ENCODE measurements at regions not wholly inside any gene's neighbourhood (a gene's known extent, or its start where the extent isn't known, plus 50 kb on each side); places are given as distances from the start of the nearest gene placed in this dataset.
"Not testable (repeated sequence)": the region's sequence is repeated elsewhere in the genome, so short reads cannot be mapped to it uniquely, and the experiment has no call there.

DNA sequence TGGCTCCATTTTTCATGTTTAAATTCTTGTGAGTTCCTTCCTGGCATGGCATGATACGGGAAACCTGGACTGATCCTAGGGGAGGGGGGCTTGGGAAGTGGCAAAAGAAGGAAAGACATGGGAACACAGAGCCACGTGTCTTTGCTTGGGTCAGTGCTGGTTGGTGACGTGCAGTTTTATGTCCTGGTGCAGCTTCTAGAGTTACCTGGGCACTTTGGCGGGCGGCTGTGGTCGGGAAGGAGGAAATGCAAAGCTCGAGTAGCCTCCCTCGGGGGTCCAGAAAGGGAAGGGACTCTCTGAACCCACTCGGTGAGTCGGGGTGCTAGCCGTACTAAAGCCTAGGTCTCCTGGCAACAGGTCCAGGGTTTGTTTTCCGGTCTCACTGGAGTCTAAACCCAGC is 94.6 kb downstream of the APOB start:
- DNase-seq = no peak

DNA sequence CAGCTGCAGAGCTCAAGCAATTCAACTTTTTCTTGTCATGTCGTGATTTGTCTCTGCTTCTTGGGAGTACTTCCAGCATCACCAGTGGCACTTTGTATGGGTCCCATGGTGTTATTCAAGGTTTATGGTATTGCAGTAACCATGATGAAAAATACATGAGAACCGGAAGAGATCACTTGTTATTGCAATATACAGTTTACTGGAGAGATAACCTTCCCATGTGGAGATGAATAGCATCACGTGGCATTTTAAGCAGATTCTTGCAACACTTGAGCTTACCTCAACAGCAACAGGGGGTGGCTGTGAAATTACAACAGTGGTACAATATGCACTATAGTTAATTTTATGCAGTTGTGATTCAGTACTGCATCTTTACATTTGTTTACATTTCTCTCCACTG is 97.4 kb downstream of the APOB start:
- no peak for DNase-seq

DNA sequence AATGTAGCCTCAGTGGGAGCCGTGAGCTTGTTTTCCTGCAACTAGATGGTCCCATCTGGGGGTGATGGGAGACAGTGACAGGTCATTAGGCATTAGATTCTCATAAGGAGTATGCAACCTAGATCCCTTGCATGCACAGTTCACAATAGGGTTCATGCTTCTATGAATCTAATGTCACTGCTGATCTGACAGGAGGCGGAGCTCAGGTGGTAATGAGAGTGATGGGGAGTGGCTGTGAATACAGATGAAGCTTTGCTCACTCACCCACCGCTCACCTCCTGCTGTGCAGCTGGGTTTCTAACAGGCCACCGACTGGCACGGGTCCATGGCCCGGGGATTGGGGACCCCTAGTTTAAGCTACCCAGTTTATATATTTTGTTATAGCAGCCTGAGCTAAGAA is 100.2 kb downstream of the APOB start:
- DNase-seq = not testable (repeated sequence)

DNA sequence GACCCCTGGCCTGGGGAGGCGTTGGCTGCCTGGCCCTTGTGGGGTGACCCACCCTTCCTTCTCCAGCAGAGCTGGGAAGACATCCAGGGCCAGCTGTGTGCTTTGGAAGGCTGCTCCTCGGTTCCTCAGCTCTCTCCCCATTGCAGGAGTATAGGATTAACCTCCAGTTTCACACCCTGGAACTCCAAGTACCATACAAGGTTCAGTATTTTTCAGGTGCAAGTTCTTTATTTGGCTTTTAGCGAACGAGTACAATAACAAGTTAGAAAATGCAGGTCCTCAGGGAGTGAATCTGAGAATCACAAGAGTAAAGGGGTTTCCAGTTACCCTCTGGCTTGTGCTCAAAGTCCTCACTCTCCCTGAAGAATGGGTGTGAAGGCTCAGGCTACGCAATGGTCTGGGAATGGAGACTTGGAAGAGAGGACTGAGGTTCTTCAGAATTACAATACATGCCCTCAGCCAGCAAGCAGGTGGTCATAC is 101.2 kb downstream of the APOB start:
- no peak for DNase-seq

DNA sequence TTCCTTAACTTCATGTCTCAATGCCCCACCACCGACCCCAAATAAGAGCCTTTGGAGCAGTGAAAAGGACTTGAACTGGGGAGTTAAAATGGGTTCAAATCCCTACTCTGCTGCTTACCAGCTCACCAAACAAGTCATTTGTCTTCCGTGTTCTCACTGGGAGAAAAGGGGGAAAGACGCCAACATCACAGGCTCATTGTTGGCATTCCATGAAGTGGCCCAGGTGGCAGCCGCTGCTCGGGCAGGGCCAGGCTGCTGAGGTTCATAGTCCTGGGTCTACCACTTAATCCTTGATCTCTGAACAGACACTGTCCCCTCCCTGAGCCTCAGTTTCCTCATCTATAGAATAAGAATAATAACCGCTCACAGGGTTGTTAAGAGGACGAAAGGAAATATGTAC is 103.0 kb downstream of the APOB start:
- DNase-seq = no peak

DNA sequence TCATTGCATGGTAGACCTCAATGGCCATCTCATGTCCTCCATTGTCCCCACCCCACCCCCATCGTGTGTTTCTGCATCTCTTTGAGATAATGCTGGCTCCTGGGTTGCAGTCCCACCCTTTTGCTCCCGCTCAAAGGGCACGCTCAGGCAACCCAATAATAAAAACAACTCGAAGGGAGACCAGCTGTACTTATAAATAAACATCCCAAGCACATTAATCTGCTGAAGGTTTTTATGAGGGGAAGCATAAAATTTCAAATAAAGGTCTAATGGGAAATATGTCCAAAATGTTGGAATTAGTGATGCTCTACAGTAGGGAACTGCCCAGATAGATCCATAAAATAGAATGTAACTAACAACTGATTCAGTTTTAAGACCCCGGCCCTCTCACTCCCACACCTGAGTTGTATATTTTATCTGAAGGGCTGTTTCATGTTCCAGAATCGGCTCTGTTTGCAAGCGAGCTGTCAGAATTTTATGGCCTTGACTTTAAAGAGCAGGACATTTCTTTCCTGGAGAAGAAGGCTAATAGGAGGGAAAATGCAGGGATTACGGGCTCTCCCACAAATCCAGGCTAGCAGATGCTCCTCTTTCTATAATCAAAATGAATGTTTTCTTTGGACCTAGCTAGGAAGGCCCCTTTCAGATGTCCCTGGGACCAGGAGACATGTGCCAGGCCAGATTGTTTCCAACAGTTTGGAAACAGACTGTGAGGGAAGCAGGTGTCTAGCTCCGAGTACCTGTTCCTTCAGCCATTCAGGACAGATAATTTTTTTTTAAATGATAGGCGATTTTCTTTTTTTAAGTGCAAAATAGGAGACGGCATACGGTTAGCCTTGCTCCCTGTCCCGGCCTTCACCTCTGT is 103.7 kb downstream of the APOB start:
- DNase-seq = no peak

DNA sequence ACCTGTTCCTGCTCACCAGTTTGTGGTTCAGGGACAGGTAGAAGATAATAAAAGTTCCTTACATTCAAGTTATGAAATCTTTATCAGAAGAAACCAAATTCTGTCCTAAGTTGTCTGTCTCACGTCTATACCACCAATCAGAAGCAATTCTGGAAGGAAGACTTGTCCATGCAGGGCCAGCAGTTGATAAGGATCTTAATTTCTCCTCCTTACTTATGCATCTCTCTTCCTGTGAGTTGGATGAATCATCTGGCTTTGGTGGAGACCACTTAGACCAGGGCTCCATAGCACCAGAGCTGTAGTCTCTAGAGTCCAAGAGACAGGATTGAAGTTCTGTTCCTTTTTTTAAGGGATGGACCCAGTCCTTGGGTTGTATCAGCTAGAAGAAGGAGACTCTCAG is 106.5 kb downstream of the APOB start:
- DNase-seq = no peak

DNA sequence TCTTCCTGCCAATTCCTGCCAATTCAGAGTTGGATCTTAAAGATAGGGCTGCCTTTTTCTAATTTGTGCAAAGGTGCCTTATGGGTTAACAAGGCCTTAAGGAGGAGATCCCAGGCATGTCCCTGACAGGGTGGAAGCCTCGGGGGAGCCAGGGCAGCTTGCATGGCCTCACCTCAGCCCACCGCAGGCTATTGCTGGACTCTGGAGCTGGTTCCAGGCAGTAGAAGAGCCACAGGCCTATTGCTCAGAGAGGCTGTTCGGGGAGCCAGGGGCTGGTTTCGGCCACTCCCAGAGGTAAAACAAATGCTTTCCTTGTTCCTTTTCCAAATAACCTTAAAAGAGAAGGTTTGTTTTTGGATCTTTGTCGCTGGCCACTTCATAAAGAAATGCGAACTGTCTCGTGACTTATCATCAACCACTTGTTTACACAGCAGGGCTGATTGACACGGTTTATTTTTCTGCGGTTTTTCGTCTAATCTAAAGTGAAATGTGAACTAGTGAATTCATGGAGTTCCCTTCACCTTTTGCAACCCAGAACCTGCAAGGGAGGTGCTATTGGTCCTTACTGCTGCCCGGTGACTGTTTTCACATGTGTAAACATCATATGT is 108.6 kb downstream of the APOB start:
- DNase-seq = no peak

DNA sequence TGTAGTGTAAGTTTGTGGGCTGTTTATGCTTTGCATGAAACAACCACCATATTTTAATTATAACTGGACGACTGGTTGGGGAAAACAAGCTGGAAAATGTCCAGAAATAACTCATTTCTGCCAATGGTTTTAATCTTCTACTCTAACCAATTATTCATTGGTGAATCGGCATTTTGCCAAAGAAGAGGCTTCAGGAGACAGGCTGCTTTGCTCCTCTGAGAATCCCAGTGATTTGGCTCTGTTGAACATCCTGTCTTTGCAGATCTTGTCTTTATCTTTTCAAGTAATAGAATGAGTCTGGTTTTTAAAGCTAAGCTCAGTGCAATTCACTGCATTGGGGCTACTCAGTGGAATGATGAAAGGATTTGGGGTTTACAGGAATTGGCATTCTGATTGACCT is 109.6 kb downstream of the APOB start:
- no peak for DNase-seq

DNA sequence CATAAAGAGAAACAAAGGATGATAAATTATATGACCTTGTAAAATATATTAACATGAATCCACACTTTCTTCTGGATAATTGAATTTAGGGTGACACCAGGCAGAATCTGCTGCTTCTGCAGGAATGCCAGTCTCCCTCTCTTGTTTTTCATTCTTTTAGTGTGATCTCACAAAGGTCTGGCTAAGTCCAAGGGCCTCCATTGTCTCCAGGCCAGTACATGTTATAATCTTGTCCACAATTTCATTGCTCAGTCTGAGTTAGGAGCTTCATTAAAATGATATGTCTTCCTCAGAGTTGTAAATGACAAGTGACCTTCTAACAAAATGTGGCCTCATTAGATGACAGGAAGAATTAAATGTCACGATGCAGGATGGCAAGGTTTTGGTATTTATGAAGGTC is 110.2 kb downstream of the APOB start:
- DNase-seq = no peak

DNA sequence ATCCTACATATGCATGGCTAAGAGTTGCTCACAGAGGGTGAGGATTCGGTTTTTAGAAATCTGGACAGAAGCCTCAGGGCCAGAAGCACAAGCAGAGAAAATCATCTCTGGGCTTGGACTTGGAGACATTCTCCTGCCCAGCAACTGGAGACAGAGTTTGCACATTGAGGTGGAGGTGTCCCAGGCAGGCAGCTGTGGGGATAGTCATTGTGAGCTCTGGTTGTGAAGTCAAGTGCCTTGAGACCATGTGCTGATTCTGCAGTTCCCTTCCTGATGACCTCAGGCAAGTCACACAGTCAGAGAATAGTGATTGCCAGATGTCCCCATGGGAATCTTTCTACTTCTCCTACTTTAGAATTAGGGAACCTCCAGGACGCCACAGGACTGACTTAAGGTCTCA is 108.4 kb upstream of the LDAH start:
- DNase-seq = peak in 1 of 2 donors; percentile 4

DNA sequence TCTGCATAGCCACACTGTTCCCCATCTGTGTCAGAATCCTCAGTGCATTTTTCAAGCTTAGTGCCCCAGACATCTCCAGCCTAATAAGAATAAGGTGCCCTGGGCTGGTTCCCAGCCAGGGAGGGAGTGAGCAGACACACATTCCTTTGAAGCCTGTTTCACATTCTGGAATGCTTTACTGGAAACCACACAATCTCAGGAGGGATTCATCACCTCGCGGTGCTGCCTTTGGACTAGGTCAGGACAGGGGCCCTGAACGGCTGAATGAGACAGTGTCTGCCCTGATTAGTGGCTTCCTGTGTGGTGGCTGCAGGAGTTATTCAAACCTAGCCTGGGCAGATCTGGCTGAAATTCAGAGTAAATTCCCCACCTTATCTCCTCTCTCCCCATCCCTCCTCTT is 108.0 kb upstream of the LDAH start:
- DNase-seq = no peak

DNA sequence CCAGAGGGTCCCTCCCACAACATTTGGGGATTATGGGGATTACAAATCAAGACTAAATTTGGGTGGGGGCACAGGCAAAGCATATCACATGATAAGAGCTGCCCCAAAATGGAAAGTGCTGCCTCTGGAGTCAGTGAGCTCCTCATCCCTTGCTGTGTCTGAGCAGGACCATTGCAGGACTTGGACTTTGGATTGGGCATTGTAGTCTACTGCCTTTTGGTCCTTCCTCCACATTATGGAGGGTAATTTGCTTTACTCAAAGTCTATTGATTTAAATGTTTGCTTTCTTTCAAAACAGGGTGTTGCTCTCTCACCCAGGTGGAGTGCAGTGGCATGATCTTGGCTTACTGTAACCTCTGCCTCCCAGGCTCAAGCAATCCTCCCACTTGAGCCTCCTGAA is 106.8 kb upstream of the LDAH start:
- DNase-seq = no peak

DNA sequence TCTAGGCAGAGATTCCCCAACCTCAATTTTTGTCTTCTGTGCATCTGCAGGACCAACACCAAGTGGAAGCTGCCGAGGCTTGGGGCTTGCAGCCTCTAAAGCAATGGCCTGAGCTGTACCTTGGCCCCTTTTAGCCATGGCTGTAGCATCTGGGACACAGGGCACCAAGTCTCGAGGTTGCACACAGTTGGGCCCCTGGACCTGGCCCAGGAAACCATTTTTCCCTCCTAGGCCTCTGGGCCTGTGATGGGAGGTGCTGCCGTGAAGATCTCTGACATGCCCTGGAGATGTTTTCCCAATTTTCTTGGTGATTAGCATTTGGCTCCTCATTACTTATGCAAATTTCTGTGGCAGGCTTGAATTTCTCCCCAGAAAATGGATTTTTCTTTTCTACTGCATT is 105.7 kb upstream of the LDAH start:
- no peak for DNase-seq

DNA sequence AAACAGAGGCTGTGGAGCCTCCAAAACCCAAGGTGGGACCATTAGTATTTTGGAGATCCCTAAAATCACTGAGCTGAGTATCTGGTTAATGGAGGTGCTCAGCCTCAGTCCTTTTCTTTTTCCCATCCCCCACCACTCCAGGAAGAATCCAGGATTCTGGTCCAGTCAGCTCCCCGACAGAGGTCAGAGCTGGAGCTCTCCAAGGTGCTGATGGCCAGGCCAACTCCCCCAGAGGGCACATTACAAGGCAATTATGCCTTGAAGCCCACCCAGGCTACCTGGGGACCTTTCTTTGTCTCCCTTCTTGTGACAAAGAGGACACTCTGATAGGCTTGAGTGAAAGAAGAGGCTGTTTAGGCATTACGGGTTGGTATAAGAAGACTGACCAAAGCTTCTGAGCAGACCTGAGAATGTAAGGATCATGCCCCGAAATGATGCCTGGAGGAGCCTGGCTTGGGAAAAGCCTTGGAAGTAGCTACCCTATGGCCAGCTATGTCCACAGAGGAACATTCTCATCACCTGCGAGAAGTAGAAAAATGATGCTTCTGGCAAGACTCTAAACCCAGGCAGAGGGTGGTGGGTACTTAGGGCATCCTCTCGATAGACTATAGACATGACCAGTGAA is 102.5 kb upstream of the LDAH start:
- DNase-seq = peak in 1 of 2 donors; percentile 10

DNA sequence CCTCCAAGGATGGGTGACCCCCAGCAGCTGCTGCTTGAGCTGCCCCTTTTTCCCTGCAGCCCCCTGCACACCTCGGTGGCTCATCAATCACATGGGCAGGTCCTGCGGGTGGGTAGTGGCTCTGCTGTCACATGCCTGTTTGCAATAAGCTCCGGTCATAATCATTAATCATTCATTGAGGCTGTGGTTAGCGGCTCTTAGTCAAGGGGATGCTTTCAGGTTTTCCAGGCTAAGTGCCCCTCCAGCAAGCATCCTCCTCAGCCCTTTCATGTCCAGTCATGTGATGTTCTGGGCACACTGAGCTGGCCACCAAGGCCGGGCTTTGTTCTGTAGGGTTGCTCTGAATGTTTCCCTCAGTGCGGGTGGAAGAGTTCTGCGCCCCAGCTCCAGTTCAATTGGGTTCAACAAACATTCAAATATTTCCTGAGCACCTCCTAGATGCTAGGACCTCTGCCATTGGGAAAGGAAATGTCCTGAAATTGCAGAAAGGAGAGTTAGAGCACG is 96.4 kb upstream of the LDAH start:
- no peak for DNase-seq

DNA sequence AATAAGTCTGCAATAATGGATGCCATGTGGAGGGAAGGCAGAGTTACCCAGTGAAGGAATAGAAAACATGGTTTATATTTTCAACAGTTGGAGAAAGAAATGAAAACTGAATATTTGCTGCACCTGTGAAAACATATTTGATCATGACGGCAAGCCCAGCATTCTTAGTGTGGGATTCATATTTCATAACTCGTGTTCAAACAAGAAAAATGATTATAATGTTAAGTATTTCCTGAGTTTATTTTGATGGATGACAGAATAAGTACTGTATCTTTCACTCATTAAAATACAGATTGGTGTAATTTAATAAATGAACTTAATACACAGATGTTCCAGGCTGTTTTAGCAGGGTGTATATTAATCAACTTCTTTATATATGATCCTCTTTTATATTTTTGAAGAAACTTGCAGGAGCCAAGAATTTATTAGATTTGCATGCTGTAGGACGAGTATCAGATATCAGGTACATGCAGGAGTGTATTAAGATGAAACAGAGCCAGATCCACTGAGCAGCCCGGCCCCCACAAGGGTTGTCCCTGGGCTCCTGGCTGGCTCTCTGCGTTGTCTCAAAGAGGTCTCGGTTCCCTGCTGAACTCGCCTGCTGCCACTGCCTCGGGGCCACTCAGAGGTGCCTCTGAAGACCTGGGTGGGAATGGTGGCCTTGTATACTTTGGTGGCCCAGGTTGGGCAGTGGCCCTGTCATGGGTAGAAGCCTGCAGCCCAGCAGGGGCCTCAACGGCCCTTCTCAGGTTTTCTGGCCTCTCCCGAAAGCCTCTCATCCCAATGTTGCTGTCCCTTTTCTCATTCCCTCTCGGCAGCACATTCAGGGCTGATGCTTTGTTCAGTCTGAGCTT is 95.0 kb upstream of the LDAH start:
- no peak for DNase-seq

DNA sequence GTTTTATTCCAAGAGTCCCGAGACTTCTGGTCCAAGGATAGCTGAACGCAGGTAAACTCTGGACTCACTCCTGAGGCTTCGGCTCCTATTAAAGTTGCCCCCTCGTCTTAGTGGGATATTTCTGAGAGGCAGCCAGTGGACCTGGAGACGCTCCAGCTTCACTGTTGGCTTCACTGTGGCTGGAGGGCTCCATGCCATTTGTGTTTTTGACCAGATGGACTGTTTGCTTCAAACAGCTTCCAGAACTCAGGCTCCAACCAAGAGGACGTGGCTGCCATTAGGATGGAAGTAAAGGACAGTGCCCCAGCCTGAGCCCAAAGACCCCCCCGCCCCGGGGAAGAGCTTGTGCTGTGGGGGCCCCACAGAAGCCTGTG is 94.4 kb upstream of the LDAH start:
- DNase-seq = no peak

DNA sequence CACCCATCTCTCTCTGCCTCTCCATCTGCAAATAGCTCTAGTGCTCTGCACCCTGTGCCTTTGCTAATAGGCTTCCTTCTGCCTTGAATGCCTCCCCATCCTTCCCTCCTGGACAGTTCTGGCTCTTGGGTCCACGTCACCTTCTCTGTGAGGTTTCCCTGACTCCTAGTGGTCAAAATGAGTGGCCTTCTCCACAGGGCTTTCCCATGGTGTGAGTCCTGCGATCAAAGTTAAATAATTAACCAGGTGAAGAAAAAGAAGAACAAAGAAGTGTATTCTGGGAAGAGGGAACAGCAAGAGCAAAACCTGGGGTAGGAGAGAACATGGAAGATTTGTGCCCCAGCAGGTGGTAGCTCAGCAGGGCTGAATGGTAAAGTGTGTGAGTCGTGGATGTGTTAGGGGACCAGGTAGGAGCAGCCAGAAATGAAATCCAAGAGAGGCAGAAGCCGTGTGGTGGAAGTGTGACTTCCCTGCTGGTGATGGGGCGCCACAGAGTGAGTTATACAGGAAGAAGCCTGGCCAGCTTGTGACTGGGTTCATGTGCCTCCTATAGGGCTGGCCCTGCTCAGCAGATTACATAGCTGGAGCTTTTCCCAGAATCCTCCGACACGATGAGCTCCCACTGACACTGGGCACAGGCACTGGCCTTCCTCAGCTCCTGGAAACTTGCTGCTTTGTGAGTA is 93.8 kb upstream of the LDAH start:
- DNase-seq = no peak

DNA sequence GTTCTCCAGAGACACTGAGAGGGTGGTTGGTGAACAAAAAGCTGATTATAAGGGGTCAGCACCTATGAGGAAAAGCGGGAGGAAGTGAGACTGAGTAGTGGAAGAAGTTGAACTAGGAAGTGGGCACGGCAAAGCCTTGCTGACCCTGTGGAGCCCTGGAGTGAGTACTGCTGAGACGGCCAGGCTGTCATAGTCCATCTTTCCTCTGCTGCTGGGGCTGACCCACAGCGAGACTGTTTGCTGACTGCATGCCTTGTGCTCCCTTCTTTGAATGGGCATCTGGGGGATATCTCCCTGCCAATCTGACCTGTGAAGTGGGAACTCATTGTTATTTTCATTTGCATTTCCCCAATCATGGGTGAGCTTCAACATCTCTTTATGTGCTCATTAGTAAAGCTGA is 92.4 kb upstream of the LDAH start:
- DNase-seq = no peak

DNA sequence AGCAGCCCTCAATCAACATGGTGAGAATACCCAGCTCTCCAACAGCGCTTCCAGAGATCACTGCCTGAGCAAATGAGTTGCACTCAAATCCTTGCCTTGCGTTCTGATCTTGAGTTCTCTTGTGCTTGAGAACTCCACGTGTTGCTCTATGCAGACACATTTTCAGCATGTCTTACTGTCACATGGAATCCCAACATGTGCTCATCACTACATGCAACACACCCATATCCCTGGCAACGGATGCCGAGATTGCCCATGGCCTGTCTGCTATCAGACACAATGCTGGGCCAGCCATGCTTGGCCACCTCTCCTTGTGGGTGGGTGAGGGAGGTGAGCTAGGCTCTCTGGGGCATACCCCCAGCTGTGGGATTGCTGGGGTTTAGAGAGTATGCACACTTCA is 91.9 kb upstream of the LDAH start:
- no peak for DNase-seq

DNA sequence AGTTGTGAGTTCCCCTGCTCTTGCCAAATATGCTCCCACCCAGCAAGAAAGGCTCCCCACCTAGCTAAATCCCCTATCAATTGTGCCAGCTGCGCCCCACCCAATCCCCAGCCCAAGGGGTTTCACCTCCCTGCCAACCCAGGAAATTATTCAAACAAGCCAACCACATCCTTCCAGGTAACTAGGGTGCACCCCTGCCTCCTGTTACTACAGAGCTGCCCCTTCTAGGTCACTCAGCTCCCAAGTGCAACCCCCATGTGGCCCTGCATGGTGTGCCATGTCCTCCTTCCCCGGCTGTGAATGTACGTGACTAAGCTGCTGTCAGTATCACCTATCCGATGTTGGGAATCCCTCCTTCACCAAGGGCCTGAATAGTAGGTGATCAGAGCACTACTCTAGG is 91.2 kb upstream of the LDAH start:
- no peak for DNase-seq
